Ascending aorta (tissue), 2 donors: ENCODE measurements at regions not wholly inside any gene's neighbourhood (a gene's known extent, or its start where the extent isn't known, plus 50 kb on each side); places are given as distances from the start of the nearest gene placed in this dataset.

Source experiments
- DNase-seq, 2 donors: peaks; one replicate each; pipeline ENCODE4 v3.0.0-alpha.2; 2019; ENCODE audit warnings: low spot score in 2 of 2
- H3K27ac ChIP-seq, 2 donors: fragments of 200-600 bp; sonication (generic); one replicate each; pipeline ENCODE4 v1.5.1; 2016 to 2017; ENCODE audit warnings: mild to moderate bottlenecking in 1 of 2
- H3K27me3 ChIP-seq: fragments of 200-600 bp; sonication (generic); one replicate; pipeline ENCODE4 v1.5.1; 2017
- H3K36me3 ChIP-seq, 2 donors: fragments of 200-600 bp; sonication (generic); one replicate each; pipeline ENCODE4 v1.5.1; 2016
- H3K4me1 ChIP-seq, 2 donors: fragments of 200-600 bp; sonication (generic); one replicate each; pipeline ENCODE4 v1.5.1; 2016 to 2017; ENCODE audit warnings: mild to moderate bottlenecking in 1 of 2
- H3K4me3 ChIP-seq, 2 donors: fragments of 200-600 bp; sonication (generic); one replicate each; pipeline ENCODE4 v1.5.1; 2016 to 2017; ENCODE audit warnings: mild to moderate bottlenecking in 1 of 2
- H3K9me3 ChIP-seq, 2 donors: fragments of 200-600 bp; sonication (generic); one replicate each; pipeline ENCODE4 v1.5.1; 2016
- intact Hi-C: fragments of 100-400 bp; cut with DNase I; formaldehyde crosslinking; loops from one replicate; pipeline ENCODE4 v1.15.1; 2023
- TF ChIP-seq, protein P1 (sequence below), 3 experiments: fragments of 200-600 bp in 2 of 3; fragments of 450-650 bp in 1 of 3; sonication (generic) in 2 of 3; IDR thresholded peaks; one replicate each; pipeline ENCODE4 v1.5.1; 2016 to 2019; ENCODE audit warnings: antibody characterized with exemption in 3 of 3, mild to moderate bottlenecking in 1 of 3, moderate library complexity in 1 of 3

DNA sequence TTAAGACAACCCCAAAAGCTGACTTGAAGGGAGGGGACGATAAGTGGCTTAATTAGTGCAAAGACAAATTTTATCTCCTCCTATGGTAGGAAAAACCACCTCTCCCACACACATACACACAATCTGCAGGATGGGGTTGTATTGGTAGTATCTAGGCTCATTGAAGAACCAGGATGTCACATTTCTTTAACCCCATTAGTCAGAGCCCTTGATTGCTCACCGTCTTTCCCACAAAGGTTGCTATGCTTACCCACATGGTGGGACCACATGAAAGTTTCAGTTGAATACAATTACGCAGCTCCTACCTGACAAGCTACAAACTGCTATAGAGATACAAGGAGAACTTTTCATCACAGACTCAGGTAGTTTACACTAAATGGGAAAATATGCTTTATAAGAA is 765.0 kb upstream of the CELF4 start:
- DNase-seq, result no peak
- Histone ChIP-seq H3K27ac (no peak overlapping the region), H3K36me3 (no peaks in the 10 kb centered on the region), H3K4me3 (no peak overlapping the region), H3K9me3 (no peaks in the 10 kb centered on the region), H3K4me1 (no peaks in the 10 kb centered on the region), H3K27me3 (no peaks in the 10 kb centered on the region)
- intact Hi-C loops, result no loop called here
- TF ChIP-seq, protein P1, sequence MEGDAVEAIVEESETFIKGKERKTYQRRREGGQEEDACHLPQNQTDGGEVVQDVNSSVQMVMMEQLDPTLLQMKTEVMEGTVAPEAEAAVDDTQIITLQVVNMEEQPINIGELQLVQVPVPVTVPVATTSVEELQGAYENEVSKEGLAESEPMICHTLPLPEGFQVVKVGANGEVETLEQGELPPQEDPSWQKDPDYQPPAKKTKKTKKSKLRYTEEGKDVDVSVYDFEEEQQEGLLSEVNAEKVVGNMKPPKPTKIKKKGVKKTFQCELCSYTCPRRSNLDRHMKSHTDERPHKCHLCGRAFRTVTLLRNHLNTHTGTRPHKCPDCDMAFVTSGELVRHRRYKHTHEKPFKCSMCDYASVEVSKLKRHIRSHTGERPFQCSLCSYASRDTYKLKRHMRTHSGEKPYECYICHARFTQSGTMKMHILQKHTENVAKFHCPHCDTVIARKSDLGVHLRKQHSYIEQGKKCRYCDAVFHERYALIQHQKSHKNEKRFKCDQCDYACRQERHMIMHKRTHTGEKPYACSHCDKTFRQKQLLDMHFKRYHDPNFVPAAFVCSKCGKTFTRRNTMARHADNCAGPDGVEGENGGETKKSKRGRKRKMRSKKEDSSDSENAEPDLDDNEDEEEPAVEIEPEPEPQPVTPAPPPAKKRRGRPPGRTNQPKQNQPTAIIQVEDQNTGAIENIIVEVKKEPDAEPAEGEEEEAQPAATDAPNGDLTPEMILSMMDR (IDR thresholded peaks at IDR 0.05), result no peak

DNA sequence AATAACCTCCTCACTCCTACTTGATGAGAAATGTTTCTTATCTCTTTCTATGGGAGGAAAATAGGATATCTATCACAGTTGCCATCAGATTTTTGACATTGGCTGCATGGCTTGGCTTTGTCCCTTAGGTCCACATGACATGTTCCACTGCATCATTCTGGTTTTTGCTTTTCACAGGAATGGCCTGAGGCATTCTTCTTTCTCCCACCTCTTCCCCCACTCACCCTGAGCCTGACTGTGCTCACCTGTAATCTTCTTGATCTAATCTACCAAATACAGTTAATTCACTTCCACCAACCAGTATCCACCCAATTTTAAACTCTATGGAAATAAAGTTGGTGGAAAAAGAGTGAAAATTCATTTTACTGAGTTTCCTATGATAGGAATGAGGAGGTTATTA is 763.5 kb upstream of the CELF4 start:
- Histone ChIP-seq H3K9me3 (no peaks in the 10 kb centered on the region), H3K27me3 (no peaks in the 10 kb centered on the region), H3K4me3 (no peak overlapping the region), H3K36me3 (no peaks in the 10 kb centered on the region), H3K27ac (no peak overlapping the region), H3K4me1 (no peaks in the 10 kb centered on the region)
- intact Hi-C loops, result no loop called here
- TF ChIP-seq, protein P1 (IDR thresholded peaks at IDR 0.05), result no peak
- no peak for DNase-seq

DNA sequence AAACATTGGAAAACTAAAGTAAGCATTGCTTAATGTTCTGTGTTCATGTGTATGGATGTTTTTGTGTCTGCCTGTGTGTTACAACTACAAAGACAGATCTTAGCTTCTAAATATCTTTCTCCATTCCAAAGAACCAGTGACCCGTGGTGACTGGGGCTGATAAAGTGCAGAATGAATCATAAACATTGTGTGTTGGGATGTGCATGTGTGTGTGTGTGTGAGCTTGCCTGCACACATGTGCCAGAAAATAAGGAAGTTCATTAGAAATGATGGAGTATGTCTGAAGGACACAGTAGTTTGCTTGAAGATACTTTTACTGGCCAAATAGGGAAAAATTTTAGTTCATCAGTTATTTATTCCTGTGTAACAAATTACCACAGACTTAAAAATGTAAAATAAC is 756.6 kb upstream of the CELF4 start:
- TF ChIP-seq, protein P1 (IDR thresholded peaks at IDR 0.05), result no peak
- H3K4me3 ChIP-seq, result no peak overlapping the region
- H3K4me1 ChIP-seq, result no peaks in the 10 kb centered on the region
- H3K9me3 ChIP-seq, result no peaks in the 10 kb centered on the region
- no peaks in the 10 kb centered on the region for H3K36me3 ChIP-seq
- H3K27ac ChIP-seq, result no peak overlapping the region
- no peaks in the 10 kb centered on the region for H3K27me3 ChIP-seq
- DNase-seq, result no peak
- intact Hi-C loops, result no loop called here

DNA sequence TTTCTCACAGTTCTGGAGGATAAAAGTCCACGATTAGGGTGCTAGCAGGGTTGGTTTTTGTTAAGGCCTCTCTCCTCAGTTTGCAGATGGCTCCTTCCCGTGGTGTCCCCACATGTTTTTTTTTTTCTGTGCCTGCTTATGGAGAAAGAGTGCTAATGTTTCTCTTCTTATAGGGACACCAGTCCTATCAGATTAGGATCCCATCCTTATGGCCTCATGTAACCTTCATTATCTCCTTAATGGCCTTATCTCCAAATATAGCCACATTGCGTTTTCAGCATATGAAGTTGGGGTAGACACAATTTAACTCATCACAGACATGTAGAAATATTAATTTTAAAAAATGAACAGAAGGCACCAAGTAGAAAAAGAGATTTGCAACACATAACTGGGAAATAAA is 755.7 kb upstream of the CELF4 start:
- no peak overlapping the region for H3K27ac ChIP-seq
- no peak overlapping the region for H3K4me3 ChIP-seq
- TF ChIP-seq, protein P1 (IDR thresholded peaks at IDR 0.05), result no peak
- DNase-seq, result no peak
- no peaks in the 10 kb centered on the region for H3K4me1 ChIP-seq
- H3K9me3 ChIP-seq, result no peaks in the 10 kb centered on the region
- intact Hi-C loops, result no loop called here
- no peaks in the 10 kb centered on the region for H3K36me3 ChIP-seq
- H3K27me3 ChIP-seq, result no peaks in the 10 kb centered on the region

DNA sequence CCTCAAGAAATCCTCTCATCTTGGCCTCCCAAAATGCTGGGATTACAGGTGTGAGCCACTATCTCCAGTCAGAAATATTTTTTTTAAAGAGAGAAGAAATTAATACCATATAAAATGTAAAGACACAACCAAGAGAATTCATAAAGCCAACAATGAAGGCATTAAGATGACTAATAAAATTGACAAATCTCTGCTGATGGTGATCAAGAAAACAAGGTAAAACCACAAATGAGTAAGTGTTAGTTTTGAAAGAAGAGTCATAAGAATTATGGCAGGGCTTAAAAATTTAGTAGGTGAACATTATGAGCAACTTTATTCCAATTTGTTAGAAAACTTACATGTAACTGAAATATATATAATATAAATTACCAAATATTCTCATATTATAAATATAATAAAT is 752.8 kb upstream of the CELF4 start:
- no peak for DNase-seq
- intact Hi-C loops, result no loop called here
- Histone ChIP-seq H3K27me3 (no peaks in the 10 kb centered on the region), H3K4me1 (no peaks in the 10 kb centered on the region), H3K4me3 (no peak overlapping the region), H3K9me3 (no peaks in the 10 kb centered on the region), H3K27ac (no peak overlapping the region), H3K36me3 (no peaks in the 10 kb centered on the region)
- TF ChIP-seq, protein P1 (IDR thresholded peaks at IDR 0.05), result no peak

DNA sequence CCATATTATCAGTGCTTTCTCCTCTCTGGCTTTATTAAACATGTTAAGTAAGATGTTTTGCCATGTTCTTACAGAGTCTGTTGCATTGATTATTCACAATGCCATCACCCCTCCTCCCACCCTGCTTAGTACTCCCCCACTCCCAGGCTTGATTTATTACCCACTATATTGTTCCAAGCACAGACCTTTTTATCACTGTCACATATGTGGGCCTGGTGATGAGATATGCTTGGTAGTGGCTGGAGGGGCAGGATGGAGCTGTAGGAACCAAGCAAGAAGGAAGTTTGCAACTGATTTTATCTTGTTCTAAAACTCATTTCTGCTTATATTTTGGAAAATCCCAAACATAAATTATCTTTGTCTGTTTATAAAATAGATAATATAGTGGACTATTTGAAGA is 748.2 kb upstream of the CELF4 start:
- H3K9me3 ChIP-seq, result no peaks in the 10 kb centered on the region
- TF ChIP-seq, protein P1 (IDR thresholded peaks at IDR 0.05), result no peak
- intact Hi-C loops, result no loop called here
- H3K36me3 ChIP-seq, result no peaks in the 10 kb centered on the region
- H3K4me1 ChIP-seq, result no peaks in the 10 kb centered on the region
- H3K4me3 ChIP-seq, result no peak overlapping the region
- DNase-seq, result no peak
- H3K27me3 ChIP-seq, result no peaks in the 10 kb centered on the region
- no peak overlapping the region for H3K27ac ChIP-seq
